IMR-90 (cell line): ENCODE measurements at regions not wholly inside any gene's neighbourhood (a gene's known extent, or its start where the extent isn't known, plus 50 kb on each side); places are given as distances from the start of the nearest gene placed in this dataset.

Experiments used
- CTCF ChIP-seq: conservative IDR thresholded peaks from 2 replicates; pipeline ENCODE4 v1.5.1; 2012; ENCODE audit warnings: mild to moderate bottlenecking, low read depth, low read length, improper control_type of control experiment
- MAFK ChIP-seq: IDR thresholded peaks from 2 replicates; pipeline ENCODE4 v1.6.1; 2012; ENCODE audit warnings: low read depth, low read length, improper control_type of control experiment
- POLR2A ChIP-seq: IDR thresholded peaks from 2 replicates; pipeline ENCODE4 v1.6.1; 2012; ENCODE audit warnings: mild to moderate bottlenecking, low read depth, low read length
- RAD21 ChIP-seq: IDR thresholded peaks from 2 replicates; pipeline ENCODE4 v1.6.1; 2012; ENCODE audit warnings: low read length, improper control_type of control experiment

GRCh38 chrX:109783701-109784079, 50.6 kb upstream of the ACSL4 start:
- no peak for TF ChIP-seq MAFK
- no peak for TF ChIP-seq POLR2A
- TF ChIP-seq CTCF = no peak
- no peak for TF ChIP-seq RAD21
